HG03439 (cell line): ENCODE measurements at regions not wholly inside any gene's neighbourhood (a gene's known extent, or its start where the extent isn't known, plus 50 kb on each side); places are given as distances from the start of the nearest gene placed in this dataset.

ENCODE experiments used
- ATAC-seq: cut with Tn5 transposase; IDR thresholded peaks from one replicate; pipeline ENCODE4 v1.9.1; 2021; ENCODE audit warnings: mild to moderate bottlenecking, moderate library complexity; ENCODE audit not compliant: unreplicated experiment

DNA sequence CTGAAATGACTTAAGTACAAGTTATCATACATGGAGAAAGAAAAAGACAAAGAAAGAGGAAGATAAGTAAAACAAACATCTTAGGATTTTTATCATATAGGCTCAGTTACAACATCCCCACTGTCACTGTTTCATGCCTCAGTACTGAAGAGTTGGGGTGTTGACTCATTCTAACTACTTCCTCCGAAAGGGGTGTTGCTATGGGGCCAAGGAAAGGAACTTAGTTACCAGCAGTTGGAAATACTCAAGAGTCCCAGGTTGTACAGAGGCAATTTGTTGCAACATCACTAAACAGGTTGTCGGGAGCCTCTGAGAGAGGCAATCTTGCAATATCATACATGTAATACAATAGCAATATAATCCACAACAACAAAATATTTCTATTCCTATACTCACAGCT, 1264.7 kb downstream of the PCDH7 start:
- no peak for ATAC-seq

DNA sequence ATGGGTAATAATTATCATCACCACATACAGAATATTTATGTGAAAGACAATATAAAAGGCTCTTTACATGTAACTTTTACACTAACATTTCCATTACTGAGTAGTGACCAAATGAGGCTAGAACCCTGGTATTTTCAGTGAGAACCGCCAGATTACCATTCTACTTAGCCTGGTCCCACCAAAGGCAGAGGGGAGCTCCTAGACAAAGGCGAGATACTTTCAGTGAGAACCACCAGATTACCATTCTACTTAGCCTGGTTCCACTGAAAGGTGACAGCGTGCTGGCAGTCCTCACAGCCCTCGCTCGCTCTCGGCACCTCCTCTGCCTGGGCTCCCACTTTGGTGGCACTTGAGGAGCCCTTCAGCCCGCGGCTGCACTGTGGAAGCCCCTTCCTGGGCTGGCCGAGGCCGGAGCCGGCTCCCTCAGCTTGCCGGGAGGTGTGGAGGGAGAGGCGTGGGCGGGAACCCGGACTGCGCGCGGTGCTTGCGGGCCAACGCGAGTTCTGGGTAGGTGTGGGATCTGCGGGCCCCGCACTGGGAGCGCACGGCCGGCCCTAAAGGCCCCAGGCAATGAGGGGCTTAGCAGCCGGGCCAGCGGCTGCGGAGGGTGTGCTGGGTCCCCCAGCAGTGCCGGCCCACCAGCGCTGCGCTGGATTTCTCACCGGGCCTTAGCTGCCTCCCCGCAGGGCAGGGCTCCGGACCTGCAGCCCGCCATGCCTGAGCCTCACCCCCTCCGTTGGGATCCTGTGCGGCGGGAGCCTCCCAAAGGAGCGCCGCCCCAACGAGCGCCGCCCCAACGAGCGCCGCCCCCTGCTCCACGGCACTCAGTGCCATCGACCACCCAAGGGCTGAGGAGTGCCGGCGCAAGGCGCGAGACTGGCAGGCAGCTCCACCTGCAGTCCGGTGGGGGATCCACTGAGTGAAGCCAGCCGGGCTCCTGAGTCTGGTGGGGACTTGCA, 1276.1 kb downstream of the PCDH7 start:
- ATAC-seq = no peak

GRCh38 chr4:31998807-31999206, 1278.6 kb downstream of the PCDH7 start:
- ATAC-seq = no peak

DNA sequence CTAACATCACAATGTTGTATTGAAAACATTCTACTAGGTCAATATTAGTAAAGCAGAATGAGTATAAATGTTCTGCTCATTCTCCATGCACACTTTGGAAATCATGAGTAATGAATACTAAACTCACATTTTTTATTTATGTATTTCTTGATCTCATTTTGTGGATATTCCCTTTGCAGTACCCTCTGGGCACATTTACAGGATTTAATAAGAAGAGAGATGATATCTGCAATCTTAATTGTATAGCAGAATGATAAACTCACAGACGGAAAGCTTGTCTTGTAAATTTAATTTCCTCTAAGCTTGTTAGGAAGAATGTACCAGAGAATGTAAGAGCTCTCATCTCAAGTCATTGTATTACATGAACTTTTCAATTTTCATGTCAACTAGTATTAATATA, 1279.7 kb downstream of the PCDH7 start:
- no peak for ATAC-seq

DNA sequence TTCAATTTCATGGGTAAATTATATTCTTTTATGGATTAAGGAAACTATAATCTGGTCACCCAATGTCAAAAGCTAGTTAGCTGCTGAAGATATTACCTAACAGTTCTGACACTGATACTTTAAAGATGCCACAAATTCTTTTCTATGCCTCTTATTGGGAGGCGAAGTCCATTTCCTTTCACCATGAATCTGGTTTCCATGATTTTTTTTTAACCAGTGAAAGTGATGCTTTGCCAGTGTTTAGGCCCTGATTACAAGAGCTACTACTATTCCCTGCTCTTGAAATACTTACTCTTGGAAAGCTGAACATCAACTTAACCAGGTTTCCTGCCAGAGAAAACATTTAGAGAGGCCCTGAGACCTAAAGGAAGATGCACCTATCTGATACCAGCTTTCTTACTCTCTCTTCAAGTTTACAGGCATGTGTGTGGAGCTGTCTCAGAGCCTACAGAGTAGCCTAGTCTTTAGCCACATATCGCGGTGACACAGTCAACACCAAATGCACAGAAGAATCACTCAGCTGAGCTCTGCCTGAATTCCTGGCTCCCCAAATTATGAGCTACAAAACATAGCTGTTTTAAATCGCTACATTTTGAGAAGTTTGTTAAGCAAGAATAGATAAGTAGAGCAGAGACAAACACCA, 1280.8 kb downstream of the PCDH7 start:
- no peak for ATAC-seq

GRCh38 chr4:32002037-32002747, 1282.0 kb downstream of the PCDH7 start:
- ATAC-seq = no peak

DNA sequence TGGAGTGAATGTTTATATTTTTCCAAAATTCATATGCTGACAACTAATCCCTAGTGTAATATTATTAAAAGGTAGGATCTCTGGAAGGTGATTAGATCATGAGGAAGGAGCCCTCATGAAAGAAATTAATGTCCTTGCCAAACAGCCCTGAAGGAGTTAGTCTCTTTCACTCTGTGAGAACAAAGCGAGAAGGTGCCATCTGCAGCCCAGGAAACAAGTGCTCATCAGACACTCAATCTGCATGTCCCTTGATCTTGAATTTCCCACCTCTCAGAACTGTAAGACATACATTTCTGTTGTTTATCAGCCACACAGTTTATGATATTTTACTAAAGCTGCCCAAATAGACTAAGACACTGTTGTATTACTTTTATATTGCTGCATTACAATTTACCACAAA, 1283.4 kb downstream of the PCDH7 start:
- no peak for ATAC-seq

DNA sequence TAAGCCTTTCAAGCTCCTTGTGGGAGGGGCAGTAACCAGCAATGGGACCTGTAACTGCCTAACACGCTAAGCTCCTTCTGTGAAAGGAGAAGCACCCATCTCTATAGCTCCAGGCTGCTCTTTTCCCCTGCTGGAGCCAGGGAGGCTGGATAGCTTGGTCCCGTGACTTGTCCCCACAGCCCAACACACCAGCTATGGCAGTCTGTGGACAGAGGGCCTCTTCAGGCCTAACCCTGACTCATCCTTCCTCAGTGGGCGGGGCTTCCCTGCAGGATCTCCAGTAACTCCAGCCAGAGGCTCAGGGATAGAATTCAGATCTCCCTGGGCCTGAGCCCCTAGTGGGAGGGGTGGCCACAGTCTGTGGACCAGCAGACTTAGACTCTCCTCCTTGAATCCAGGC, 1290.1 kb downstream of the PCDH7 start:
- ATAC-seq = no peak

DNA sequence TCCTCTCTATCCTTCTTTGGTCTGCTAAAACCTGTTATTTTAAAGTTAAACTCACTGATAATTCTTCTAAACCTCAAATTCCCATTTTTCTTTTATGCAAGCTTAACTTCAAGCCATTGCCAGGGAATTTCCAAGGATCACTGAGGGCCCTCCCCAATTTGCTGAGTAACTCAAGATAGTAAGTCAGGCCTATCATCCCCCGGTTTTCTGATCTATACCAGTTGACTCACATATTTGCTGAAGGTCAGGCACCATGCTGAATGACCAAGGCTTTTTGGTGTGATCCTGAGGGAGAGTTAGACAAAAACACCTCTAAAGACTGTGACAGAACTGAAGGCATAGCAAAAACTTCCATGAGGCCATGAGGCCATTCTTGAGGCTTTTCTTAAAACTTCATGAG, 1301.9 kb downstream of the PCDH7 start:
- ATAC-seq = no peak

DNA sequence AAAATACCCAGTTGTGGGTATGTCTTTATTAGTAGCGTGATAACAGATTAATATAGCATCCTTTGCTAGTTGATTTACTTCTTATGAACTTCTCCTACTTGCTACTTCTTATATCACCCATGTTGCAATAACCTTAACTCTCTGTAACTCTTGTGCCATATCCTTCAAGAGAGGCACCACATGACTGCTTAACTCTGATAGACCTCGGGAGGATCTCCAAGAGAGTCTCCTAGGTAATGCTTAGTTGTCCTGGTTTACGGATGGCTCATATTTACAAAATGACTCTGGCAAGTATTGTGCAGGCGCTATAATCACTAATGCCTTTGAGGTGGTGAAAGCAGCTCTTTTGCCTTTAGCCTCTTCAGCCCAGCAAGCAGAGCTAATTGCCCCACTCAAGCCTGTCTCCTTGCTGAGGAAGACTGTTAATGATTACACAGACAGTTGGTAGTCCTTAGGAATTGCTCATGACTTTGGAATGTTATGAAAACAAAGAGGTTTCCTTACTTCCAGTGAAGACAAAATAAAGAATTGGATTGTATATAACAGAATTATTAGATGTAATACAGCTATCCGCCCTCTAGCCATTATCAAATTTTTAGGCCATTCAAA, 1305.8 kb downstream of the PCDH7 start:
- no peak for ATAC-seq

GRCh38 chr4:32030406-32030805, 1310.2 kb downstream of the PCDH7 start:
- ATAC-seq = no peak

DNA sequence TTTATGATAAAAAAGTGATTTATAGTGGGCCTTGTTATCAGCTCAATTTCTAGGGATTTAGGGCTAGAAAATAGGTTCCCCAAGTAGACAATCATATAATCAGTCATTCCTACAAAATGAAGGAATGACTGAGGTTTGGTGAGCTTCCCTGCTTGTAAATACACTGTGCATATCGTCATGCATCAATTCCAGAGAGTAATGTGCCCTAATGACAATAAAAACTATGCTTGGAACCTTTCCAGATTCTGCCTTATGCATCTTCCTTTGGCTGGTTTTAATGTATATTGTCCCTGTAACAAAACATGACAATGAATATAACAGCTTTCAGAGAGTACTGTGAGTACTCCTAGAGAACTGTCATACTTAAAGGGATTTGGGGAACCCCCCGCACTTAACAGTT, 1310.9 kb downstream of the PCDH7 start:
- no peak for ATAC-seq

DNA sequence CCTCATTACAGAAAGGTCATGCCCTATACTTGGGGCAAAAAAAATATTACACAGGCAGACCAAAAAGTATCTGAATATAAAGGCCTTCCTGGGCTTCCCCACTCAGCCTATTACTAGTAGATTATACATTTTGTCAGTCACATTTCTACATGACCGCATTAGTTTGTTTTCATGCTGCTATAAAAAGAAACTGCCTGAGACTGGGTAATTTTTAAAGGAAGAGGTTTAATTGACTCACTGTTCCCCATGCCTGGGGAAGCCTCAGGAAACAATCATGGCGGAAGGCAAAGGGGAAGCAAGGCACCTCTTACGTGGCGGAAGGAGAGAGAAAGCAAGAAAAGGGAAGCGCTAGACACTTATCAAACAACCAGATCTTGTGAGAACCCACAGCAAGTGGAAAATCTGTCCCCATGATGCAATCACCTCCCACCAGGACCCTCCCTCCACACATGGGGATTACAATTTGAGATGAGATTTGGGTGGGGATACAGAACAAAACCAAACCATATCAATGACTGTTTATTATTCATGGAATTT, 1312.0 kb downstream of the PCDH7 start:
- ATAC-seq = no peak

- ATAC-seq = no peak
These were observed 1317.2 kb downstream of the PCDH7 start for GRCh38 chr4:32037399-32037798.

GRCh38 chr4:32042486-32043247, 1322.5 kb downstream of the PCDH7 start:
- no peak for ATAC-seq

- ATAC-seq = no peak
These were observed 1323.1 kb downstream of the PCDH7 start for GRCh38 chr4:32043248-32043633.

DNA sequence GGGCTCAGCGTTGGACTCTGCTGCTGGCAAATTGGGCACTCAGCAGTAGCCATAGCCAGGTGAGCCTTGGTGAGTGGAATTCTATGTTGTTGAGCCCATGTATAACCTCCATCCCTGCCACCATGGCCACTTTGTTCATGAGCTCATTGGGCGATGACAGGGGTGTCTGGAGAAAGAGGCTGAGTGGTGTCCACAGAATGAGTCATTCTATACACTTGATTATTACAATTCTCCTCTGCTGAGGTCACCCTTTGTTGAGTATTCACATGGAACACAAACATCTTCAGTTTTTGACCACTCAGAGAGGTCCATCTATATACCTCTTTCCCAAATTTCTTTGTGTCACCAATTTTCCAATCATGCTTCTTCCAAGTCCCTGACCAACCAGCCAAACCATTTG, 1341.7 kb downstream of the PCDH7 start:
- no peak for ATAC-seq

- ATAC-seq = no peak
These were observed 1353.4 kb downstream of the PCDH7 start for GRCh38 chr4:32073542-32073941.

DNA sequence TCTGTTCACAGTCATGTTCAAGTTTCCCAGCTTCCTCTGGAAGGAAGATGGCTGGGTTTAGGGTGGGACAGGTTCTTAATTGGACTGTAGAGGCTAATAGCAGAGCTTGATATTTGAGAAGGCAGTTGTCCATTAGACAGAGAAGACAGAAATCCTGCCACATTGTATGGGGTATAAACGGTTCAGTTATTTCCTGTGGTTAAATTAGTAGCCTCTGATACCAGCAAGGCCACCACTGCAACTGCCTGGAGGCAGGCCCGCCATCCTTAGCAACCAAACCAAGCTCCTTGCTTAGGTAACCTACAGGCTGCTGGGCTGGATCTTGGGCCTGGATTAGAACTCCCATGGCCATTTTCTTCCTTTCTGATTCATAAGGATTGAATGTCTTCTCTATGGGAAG, 1367.0 kb downstream of the PCDH7 start:
- ATAC-seq = no peak

DNA sequence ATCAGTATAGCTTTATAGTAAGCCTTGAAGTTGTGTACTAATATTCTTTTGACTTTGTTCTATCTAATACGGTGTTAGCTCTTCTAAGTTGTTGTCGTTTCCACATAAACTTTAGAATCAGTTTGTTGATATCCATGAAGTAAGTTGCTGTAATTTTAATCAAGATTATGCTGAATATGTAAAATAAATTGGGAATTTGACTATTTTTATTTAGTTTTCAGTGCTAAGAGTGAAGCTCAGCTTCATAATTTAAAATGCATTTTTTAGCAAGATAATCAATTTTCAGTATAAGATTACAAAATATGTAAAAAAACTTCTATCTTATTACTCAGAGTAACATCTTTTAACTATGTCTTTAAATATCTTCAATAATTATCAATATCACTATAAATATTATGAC, 1374.8 kb downstream of the PCDH7 start:
- ATAC-seq = no peak
